Thymus (tissue), 11 donors: ENCODE measurements at regions not wholly inside any gene's neighbourhood (a gene's known extent, or its start where the extent isn't known, plus 50 kb on each side); places are given as distances from the start of the nearest gene placed in this dataset.

ENCODE experiments used
- DNase-seq, 9 donors: peaks; one replicate each; pipeline ENCODE4 v3.0.0-alpha.2; 2013; ENCODE audit warnings: low spot score in 9 of 9, low read depth in 6 of 9, missing footprints in 1 of 9
- H3K27ac ChIP-seq, 2 donors: one replicate each; pipeline ENCODE4 v1.5.1; 2013; ENCODE audit warnings: control low read depth in 1 of 2, low read depth in 1 of 2, low read length in 1 of 2, mild to moderate bottlenecking in 1 of 2, moderate library complexity in 1 of 2
- H3K27me3 ChIP-seq, 2 donors: one replicate each; pipeline ENCODE4 v1.5.1; 2013; ENCODE audit warnings: low read length in 1 of 2; ENCODE audit not compliant: control insufficient read depth in 2 of 2, insufficient read depth in 1 of 2
- H3K36me3 ChIP-seq, 2 donors: one replicate each; pipeline ENCODE4 v1.5.1; 2013; ENCODE audit warnings: low read length in 1 of 2, mild to moderate bottlenecking in 1 of 2, moderate library complexity in 1 of 2; ENCODE audit not compliant: control insufficient read depth in 2 of 2, insufficient read depth in 2 of 2
- H3K4me1 ChIP-seq, 2 donors: one replicate each; pipeline ENCODE4 v1.5.1; 2013; ENCODE audit warnings: low read length in 2 of 2; ENCODE audit not compliant: control insufficient read depth in 2 of 2, insufficient read depth in 2 of 2
- H3K4me3 ChIP-seq, 2 donors: one replicate each; pipeline ENCODE4 v1.5.1; 2013; ENCODE audit warnings: low read length in 2 of 2, control low read depth in 1 of 2, mild to moderate bottlenecking in 1 of 2
- H3K9me3 ChIP-seq, 2 donors: one replicate each; pipeline ENCODE4 v1.5.1; 2013; ENCODE audit warnings: low read length in 1 of 2, mild to moderate bottlenecking in 1 of 2; ENCODE audit not compliant: control insufficient read depth in 2 of 2, insufficient read depth in 1 of 2
- whole genome bisulfite sequencing: extraction: QIAGEN DNeasy Blood & Tissue Kit; methylation state at CpG from one replicate; pipeline ENCODE4 v1.1.7; 2013; 5-methylcytosine and 5-hydroxymethylcytosine counted together
- donor health status: healthy.

DNA sequence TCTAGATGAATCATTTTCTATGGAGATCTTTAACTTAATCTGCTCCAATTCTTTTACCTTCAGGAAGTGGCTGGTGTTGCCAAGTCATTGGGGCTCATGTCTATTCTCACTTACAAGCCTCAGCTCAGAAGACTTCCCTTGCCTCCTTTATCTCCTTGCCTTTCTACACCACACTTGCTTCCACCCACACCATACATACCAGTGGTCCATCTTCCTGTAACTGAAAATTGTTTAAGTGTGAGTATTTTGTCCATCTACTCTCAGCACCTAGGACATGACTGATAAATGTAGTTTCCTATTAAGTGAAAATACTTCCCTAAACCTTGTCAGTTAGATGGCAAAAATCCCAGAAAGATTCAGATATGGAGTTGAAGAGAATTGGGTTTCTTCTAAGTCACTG, 199.7 kb upstream of the CPNE8 start:
- Histone ChIP-seq H3K27ac (no peak overlapping the region), H3K4me3 (no peak overlapping the region), H3K27me3 (no peaks in the 10 kb centered on the region), H3K9me3 (no peaks in the 10 kb centered on the region), H3K36me3 (no peaks in the 10 kb centered on the region), H3K4me1 (no peaks in the 10 kb centered on the region)
- DNase-seq = no peak

DNA sequence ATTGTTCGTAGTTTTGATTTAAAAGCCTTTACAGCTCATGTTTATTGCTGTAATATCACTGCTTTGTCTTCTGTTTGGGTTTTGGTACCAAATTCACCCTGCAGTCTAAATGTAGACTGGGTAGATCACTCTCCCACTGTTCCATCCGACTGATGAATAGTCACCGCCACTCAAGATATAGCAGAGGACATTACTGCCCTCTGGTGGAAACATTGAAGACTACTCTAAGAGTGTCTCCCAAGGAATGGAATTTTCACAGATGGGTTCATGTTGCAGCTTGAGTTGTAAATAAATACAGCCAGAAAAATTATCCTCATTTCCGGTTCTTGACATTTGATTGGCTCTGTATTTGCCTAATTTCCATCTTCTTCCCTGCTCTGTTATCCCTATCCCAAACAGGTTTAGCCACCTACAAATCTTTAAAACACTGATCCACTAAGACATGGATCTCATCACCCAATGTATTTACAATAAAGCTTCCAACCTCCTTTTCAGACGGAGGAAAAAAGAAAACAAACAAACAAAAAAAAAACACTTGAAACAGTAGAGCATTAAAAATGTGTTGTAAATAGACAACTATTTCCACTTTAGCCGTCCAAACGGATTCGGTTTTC, 198.3 kb upstream of the CPNE8 start:
- Histone ChIP-seq H3K27ac (no peak overlapping the region), H3K4me1 (no peaks in the 10 kb centered on the region), H3K4me3 (no peak overlapping the region), H3K9me3 (no peaks in the 10 kb centered on the region), H3K36me3 (no peaks in the 10 kb centered on the region), H3K27me3 (no peaks in the 10 kb centered on the region)
- peak in 8 of 9 donors; percentile 1 to 45 (median 8) for DNase-seq
- 53% methylated on average over 8 of the region's 8 CpGs for WGBS

GRCh38 chr12:39102474-39103209, 197.3 kb upstream of the CPNE8 start:
- 89% methylated on average over 3 of the region's 3 CpGs for WGBS
- no peaks in the 10 kb centered on the region for H3K27me3 ChIP-seq
- no peak for DNase-seq
- no peaks in the 10 kb centered on the region for H3K4me1 ChIP-seq
- no peak overlapping the region for H3K27ac ChIP-seq
- H3K9me3 ChIP-seq = no peaks in the 10 kb centered on the region
- no peaks in the 10 kb centered on the region for H3K36me3 ChIP-seq
- no peak overlapping the region for H3K4me3 ChIP-seq

DNA sequence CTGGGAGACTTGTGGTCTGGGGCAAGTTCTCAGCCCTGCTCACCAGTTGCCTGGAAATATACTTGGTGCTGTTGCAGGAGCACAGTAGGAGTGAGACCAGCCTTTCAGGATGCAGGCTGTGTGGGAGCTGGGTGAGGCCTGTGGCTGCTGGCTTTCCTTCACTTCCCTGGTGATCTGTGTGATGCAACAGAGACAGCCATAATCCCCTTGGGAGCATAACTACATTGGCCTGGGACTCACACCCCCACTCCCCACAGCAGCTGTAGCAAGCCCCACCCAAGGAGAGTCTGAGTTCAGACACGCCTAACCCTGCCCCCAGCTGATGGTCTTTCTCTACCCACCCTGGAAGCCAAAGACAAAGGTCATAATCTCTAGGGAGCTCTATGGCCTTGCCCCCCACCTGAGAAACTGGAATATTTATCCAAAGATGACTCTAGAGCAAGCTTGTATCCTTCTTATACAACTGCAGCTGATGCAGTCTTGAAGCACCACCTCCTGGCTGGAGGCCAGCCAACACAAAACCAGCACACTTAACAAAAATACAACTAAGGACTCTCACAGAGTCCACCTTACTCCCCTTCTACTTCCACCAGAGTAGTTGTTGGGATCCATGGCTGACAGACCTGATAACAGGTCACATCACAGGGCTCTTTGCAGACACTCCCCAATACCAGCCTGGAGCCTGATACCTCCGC, 190.4 kb upstream of the CPNE8 start:
- no peak for DNase-seq
- no peak overlapping the region for H3K27ac ChIP-seq
- WGBS = 88% methylated on average over 2 of the region's 2 CpGs
- no peak overlapping the region for H3K4me3 ChIP-seq
- H3K9me3 ChIP-seq = no peaks in the 10 kb centered on the region
- H3K4me1 ChIP-seq = no peaks in the 10 kb centered on the region
- no peaks in the 10 kb centered on the region for H3K27me3 ChIP-seq
- no peaks in the 10 kb centered on the region for H3K36me3 ChIP-seq

GRCh38 chr12:39081910-39082309, 176.5 kb upstream of the CPNE8 start:
- Histone ChIP-seq H3K9me3 (no peaks in the 10 kb centered on the region), H3K4me1 (no peaks in the 10 kb centered on the region), H3K27ac (no peak overlapping the region), H3K4me3 (no peak overlapping the region), H3K36me3 (no peaks in the 10 kb centered on the region), H3K27me3 (no peaks in the 10 kb centered on the region)
- DNase-seq = no peak
- 91% methylated on average over 1 of the region's 1 CpG for WGBS

DNA sequence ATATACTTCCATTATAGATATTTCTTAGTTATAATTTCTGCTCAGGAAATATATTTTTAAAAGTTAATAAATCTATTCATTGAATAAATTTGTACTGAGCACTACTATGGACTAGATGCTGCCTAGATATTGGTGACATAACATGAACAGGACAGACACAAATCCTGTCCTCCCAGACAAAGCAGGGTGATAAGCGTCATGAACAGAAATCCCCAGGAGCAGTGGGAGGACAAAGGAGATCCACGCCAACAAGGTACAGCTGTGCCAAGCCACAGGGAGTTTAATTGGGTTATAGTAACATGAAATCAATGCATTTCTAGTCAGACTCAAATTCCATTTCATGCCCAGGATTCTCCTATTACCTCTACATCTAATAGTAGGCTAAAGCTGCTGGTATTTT, 171.8 kb upstream of the CPNE8 start:
- Histone ChIP-seq H3K27me3 (no peaks in the 10 kb centered on the region), H3K27ac (no peak overlapping the region), H3K4me3 (no peak overlapping the region), H3K4me1 (no peaks in the 10 kb centered on the region), H3K9me3 (no peaks in the 10 kb centered on the region), H3K36me3 (no peaks in the 10 kb centered on the region)
- DNase-seq = no peak
- 89% methylated on average over 2 of the region's 2 CpGs for WGBS

GRCh38 chr12:39074063-39074462, 168.7 kb upstream of the CPNE8 start:
- no peak overlapping the region for H3K4me3 ChIP-seq
- H3K27ac ChIP-seq = no peak overlapping the region
- H3K36me3 ChIP-seq = no peaks in the 10 kb centered on the region
- WGBS = 79% methylated on average over 2 of the region's 2 CpGs
- H3K27me3 ChIP-seq = no peaks in the 10 kb centered on the region
- no peak for DNase-seq
- H3K9me3 ChIP-seq = no peaks in the 10 kb centered on the region
- H3K4me1 ChIP-seq = no peaks in the 10 kb centered on the region

DNA sequence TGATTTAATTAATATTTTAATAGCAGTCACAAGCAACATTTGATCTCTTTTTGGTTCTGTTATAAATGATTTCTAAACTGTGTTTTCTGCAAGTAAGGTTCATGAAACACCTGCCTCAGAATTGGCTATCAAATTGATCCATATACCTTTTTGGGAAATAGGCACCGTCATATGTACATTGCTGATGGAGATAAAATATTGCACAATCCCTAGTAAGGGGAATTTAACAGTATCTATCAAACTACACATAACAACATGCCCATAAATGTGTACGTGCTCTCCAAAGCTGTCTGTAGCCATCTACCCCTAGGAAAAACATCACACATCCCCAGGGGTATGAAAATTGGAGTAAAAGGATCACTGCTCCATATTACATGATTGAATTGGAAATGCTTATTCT, 167.3 kb upstream of the CPNE8 start:
- no peak for DNase-seq
- 68% methylated on average over 2 of the region's 2 CpGs for WGBS

GRCh38 chr12:39071611-39072010, 166.2 kb upstream of the CPNE8 start:
- DNase-seq = no peak
- Histone ChIP-seq H3K27ac (no peak overlapping the region), H3K4me1 (no peaks in the 10 kb centered on the region), H3K27me3 (no peaks in the 10 kb centered on the region), H3K9me3 (no peaks in the 10 kb centered on the region), H3K36me3 (no peaks in the 10 kb centered on the region), H3K4me3 (no peak overlapping the region)
- WGBS = 89% methylated on average over 4 of the region's 4 CpGs

More for the DNA sequence above, 167.3 kb upstream of the CPNE8 start:
- no peaks in the 10 kb centered on the region for H3K9me3 ChIP-seq
- no peak overlapping the region for H3K27ac ChIP-seq
- H3K36me3 ChIP-seq = no peaks in the 10 kb centered on the region
- H3K27me3 ChIP-seq = no peaks in the 10 kb centered on the region
- H3K4me1 ChIP-seq = no peaks in the 10 kb centered on the region
- H3K4me3 ChIP-seq = no peak overlapping the region
